ENCODE measurements at regions not wholly inside any gene's neighbourhood (a gene's known extent, or its start where the extent isn't known, plus 50 kb on each side); places are given as distances from the start of the nearest gene placed in this dataset.
A peak's percentile ranks its signal among the peaks of the same experiment; 100 is the strongest.

DNA sequence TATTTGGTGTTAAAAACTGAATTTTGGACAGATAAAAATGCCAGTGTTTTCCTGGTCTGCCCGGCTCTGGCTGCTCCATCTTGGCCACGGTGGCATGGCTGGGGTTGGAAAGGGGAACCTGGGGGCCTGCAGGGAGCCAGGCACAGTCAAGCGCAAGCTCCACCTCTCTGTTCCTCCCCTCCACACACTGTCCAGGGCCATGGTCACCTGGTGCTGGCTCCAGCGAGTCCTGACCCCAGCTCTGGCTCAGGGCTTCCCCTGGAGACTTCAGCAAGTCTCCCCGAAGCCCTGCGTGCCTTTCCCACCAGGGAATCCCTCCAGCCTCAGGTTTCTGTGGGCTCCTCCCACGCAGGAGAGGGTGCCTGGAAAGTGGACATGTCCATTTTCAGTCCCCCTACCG lies 298.5 kb downstream of the QKI start:
- no peak overlapping the region for H2AFZ ChIP-seq (ENCODE audit: low read length)
- no peak overlapping the region for H2AK5ac ChIP-seq (ENCODE audit: insufficient read length, low read length)
- no peaks in the 10 kb centered on the region for H3K27me3 Mint-ChIP-seq (ENCODE audit: low read depth)
- H3K18ac ChIP-seq (ENCODE audit: insufficient read length, low read depth, low read length) = no peak overlapping the region
- H2BK20ac ChIP-seq (ENCODE audit: low read depth, low read length, poor library complexity, severe bottlenecking) = no peak overlapping the region
- no peak overlapping the region for H3K4me3 Mint-ChIP-seq
- H2BK5ac ChIP-seq (ENCODE audit: insufficient read length, low read length) = no peak overlapping the region
- H3K4me1 Mint-ChIP-seq = no peaks in the 10 kb centered on the region
- no peaks in the 10 kb centered on the region for H3K9me3 Mint-ChIP-seq
- peak overlapping the region in 1 of 3 experiments; percentile 44; a peak in 1 of 7 replicates for H3K27ac Mint-ChIP-seq
- H3K36me3 Mint-ChIP-seq (ENCODE audit: insufficient read depth in 1 of 3, low read depth in 3 of 3) = no peaks in the 10 kb centered on the region
- WGBS (ENCODE audit: extremely low coverage, insufficient read length, low lambda C conversion rate) = no CpG with 5 or more reads among the region's 8 CpGs
- no peak for DNase-seq
- no peak overlapping the region for H3K4me2 ChIP-seq (ENCODE audit: insufficient read depth, insufficient read length, low read length)
- H3T11ph ChIP-seq (ENCODE audit: low read length) = no peak overlapping the region
- H3K27ac ChIP-seq (ENCODE audit: insufficient read length, low read depth, low read length) = no peak overlapping the region
- H2BK15ac ChIP-seq (ENCODE audit: low read depth, low read length) = no peak overlapping the region
- no peak overlapping the region for H3K23ac ChIP-seq (ENCODE audit: insufficient read length, low read depth, low read length)
- H4K8ac ChIP-seq (replicated peaks; ENCODE audit: insufficient read length, low read depth, low read length) = no peak overlapping the region
- no peak overlapping the region for H2BK12ac ChIP-seq (ENCODE audit: insufficient read length, low read depth, low read length)
- H3K56ac ChIP-seq (ENCODE audit: insufficient read length, low read depth, low read length) = no peak overlapping the region
- no peak overlapping the region for H4K91ac ChIP-seq (ENCODE audit: insufficient read length, low read depth, low read length)
- TF ChIP-seq, protein P1, sequence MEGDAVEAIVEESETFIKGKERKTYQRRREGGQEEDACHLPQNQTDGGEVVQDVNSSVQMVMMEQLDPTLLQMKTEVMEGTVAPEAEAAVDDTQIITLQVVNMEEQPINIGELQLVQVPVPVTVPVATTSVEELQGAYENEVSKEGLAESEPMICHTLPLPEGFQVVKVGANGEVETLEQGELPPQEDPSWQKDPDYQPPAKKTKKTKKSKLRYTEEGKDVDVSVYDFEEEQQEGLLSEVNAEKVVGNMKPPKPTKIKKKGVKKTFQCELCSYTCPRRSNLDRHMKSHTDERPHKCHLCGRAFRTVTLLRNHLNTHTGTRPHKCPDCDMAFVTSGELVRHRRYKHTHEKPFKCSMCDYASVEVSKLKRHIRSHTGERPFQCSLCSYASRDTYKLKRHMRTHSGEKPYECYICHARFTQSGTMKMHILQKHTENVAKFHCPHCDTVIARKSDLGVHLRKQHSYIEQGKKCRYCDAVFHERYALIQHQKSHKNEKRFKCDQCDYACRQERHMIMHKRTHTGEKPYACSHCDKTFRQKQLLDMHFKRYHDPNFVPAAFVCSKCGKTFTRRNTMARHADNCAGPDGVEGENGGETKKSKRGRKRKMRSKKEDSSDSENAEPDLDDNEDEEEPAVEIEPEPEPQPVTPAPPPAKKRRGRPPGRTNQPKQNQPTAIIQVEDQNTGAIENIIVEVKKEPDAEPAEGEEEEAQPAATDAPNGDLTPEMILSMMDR (conservative IDR thresholded peaks at IDR 0.05) = no peak
- H3K9ac ChIP-seq (ENCODE audit: extremely low read depth, insufficient read length, low read length) = no peak overlapping the region
- H3K4ac ChIP-seq (ENCODE audit: low read depth, low read length) = no peak overlapping the region
- no peaks in the 10 kb centered on the region for H3K9me3 ChIP-seq (ENCODE audit: control insufficient read depth, low read depth, low read length)
- no peaks in the 10 kb centered on the region for H3K23me2 ChIP-seq (ENCODE audit: insufficient read length, low read depth, low read length, poor library complexity, severe bottlenecking)
- H2BK120ac ChIP-seq (ENCODE audit: low read depth, low read length, poor library complexity, severe bottlenecking) = no peak overlapping the region
- no peak overlapping the region for H4K5ac ChIP-seq (ENCODE audit: insufficient read length, low read depth, low read length)
- H3K14ac ChIP-seq (ENCODE audit: insufficient read depth, low read length) = no peak overlapping the region
- H3K27me3 ChIP-seq (ENCODE audit: insufficient read depth, low read length) = no peaks in the 10 kb centered on the region
- no peaks in the 10 kb centered on the region for H4K20me1 ChIP-seq (ENCODE audit: control insufficient read depth, insufficient read depth, insufficient read length)
- no peaks in the 10 kb centered on the region for H3K79me1 ChIP-seq (ENCODE audit: insufficient read depth, low read depth, low read length, poor library complexity, severe bottlenecking)
- H3K4me1 ChIP-seq (ENCODE audit: insufficient read depth, low read length) = no peaks in the 10 kb centered on the region
- no peaks in the 10 kb centered on the region for H3K79me2 ChIP-seq (ENCODE audit: insufficient read depth, low read length)

Data from H9 (cell line).